GM12878 (cell line): ENCODE measurements at regions not wholly inside any gene's neighbourhood (a gene's known extent, or its start where the extent isn't known, plus 50 kb on each side); places are given as distances from the start of the nearest gene placed in this dataset.

ENCODE experiments used
- ATAC-seq: fragments of 200-7000 bp; cut with Tn5 transposase; 3 replicates; pipeline ENCODE4 v1.9.1; 2020; ENCODE audit warnings: mild to moderate bottlenecking, moderate library complexity
- BruUV-seq: library from RNA; stranded (reverse); fragments of 400-500 nt; replicated peaks from 2 replicates; lab custom pipeline; 2021; lab: Mats Ljungman, UMichigan
- CTCF ChIA-PET: fragments of 300-600 bp; sonication (Branson Sonifier 250); formaldehyde crosslinking; extraction: SDS; loops from one replicate; lab custom pipeline; 2021; ENCODE audit warnings: inconsistent platforms; lab: Yijun Ruan, JAX
- POLR2A ChIA-PET: fragments of 350-600 bp; formaldehyde crosslinking; extraction: SDS; loops from one replicate; lab custom pipeline; 2021; ENCODE audit warnings: inconsistent platforms; lab: Charles Lee
- RAD21 ChIA-PET: fragments of 300-600 bp; sonication (Branson Sonifier 250); formaldehyde crosslinking; loops from one replicate; lab custom pipeline; 2023; ENCODE audit warnings: antibody characterized with exemption; ENCODE audit not compliant: unreplicated experiment; lab: Charles Lee
- SMC1A ChIA-PET: fragments of 300-600 bp; sonication (Branson Sonifier 250); formaldehyde crosslinking; loops from one replicate; lab custom pipeline; 2023; ENCODE audit not compliant: unreplicated experiment, uncharacterized antibody; lab: Charles Lee
- DNase-seq: peaks from one replicate; pipeline ENCODE4 v3.0.0-alpha.2; 2011; ENCODE audit warnings: low read depth, low spot score
- FAIRE-seq: peaks from 3 replicates; lab custom pipeline; 2011; peaks lifted over from hg19 to GRCh38; lab: Jason Lieb, UNC
- H2AFZ ChIP-seq: 2 replicates; pipeline ENCODE4 v1.6.0; 2011; ENCODE audit warnings: low read depth, low read length, control low read depth; ENCODE audit not compliant: control insufficient read depth
- H3K27ac ChIP-seq: 2 replicates; pipeline ENCODE4 v1.5.1; 2011; ENCODE audit warnings: control low read depth; ENCODE audit not compliant: control insufficient read depth, insufficient read depth
- H3K27me3 ChIP-seq, 2 experiments: replicated peaks in 1 of 2; 2 replicates each; pipeline versions ENCODE4 v1.6.0 to v1.6.1; 2011; ENCODE audit warnings: low read length in 1 of 2; ENCODE audit not compliant: control insufficient read depth in 2 of 2, insufficient read depth in 2 of 2
- H3K36me3 ChIP-seq, 2 experiments: 2 replicates each; pipeline ENCODE4 v1.5.1; 2011; ENCODE audit warnings: low read length in 1 of 2; ENCODE audit not compliant: control insufficient read depth in 2 of 2, insufficient read depth in 2 of 2
- H3K4me1 ChIP-seq: 2 replicates; pipeline ENCODE4 v1.6.1; 2011; ENCODE audit warnings: mild to moderate bottlenecking, low read length, moderate library complexity, mixed read lengths; ENCODE audit not compliant: control insufficient read depth, insufficient read depth
- H3K4me2 ChIP-seq: 2 replicates; pipeline ENCODE4 v1.6.0; 2011; ENCODE audit warnings: control low read depth; ENCODE audit not compliant: control insufficient read depth, insufficient read depth
- H3K4me3 ChIP-seq: fragments of 200-600 bp; sonication (generic); 2 replicates; pipeline ENCODE4 v1.5.1; 2016
- H3K79me2 ChIP-seq: 2 replicates; pipeline ENCODE4 v1.6.0; 2011; ENCODE audit warnings: low read length; ENCODE audit not compliant: control insufficient read depth, insufficient read depth
- H3K9ac ChIP-seq: 2 replicates; pipeline ENCODE4 v1.8.0; 2011; ENCODE audit warnings: low read length, control low read depth, mixed read lengths; ENCODE audit not compliant: control insufficient read depth, insufficient read depth
- H3K9me3 ChIP-seq: replicated peaks from 3 replicates; pipeline ENCODE4 v1.5.1; 2011; ENCODE audit warnings: mild to moderate bottlenecking, low read length; ENCODE audit not compliant: control insufficient read depth, insufficient read depth
- H4K20me1 ChIP-seq: 2 replicates; pipeline ENCODE4 v1.6.0; 2011; ENCODE audit not compliant: control insufficient read depth, insufficient read depth
- CBX5 ChIP-seq: sonication (generic); IDR thresholded peaks from 2 replicates; pipeline ENCODE4 v1.6.1; 2016; ENCODE audit warnings: low read depth, moderate library complexity, mild to moderate bottlenecking, inconsistent platforms
- EP300 ChIP-seq, 2 experiments: fragments of 150-350 bp in 1 of 2; IDR thresholded peaks; 2 replicates each; pipeline ENCODE4 v1.6.1; 2011 to 2012; ENCODE audit warnings: low read depth in 2 of 2, low read length in 2 of 2, borderline replicate concordance in 1 of 2, improper control_type of control experiment in 1 of 2, inconsistent platforms in 1 of 2; ENCODE audit not compliant: control insufficient read depth in 1 of 2
- FOXM1 ChIP-seq: IDR thresholded peaks from 2 replicates; pipeline ENCODE4 v1.6.1; 2012; ENCODE audit warnings: low read depth, mild to moderate bottlenecking, inconsistent platforms, low read length, moderate library complexity
- HDGF ChIP-seq: fragments of 450-650 bp; IDR thresholded peaks from 2 replicates; pipeline ENCODE4 v1.6.1; 2016; ENCODE audit warnings: antibody characterized with exemption
- JUNB ChIP-seq: IDR thresholded peaks from 2 replicates; pipeline ENCODE4 v1.6.1; 2016; ENCODE audit warnings: antibody characterized with exemption, mild to moderate bottlenecking
- NR2F1 ChIP-seq: fragments of 450-650 bp; conservative IDR thresholded peaks from 2 replicates; pipeline ENCODE4 v1.6.1; 2017; ENCODE audit warnings: mild to moderate bottlenecking
- POLR2AphosphoS2 ChIP-seq: IDR thresholded peaks from 2 replicates; pipeline ENCODE4 v1.6.1; 2011; ENCODE audit warnings: low read depth, mild to moderate bottlenecking, low read length, improper control_type of control experiment, moderate library complexity
- RAD51 ChIP-seq: fragments of 450-650 bp; IDR thresholded peaks from 2 replicates; pipeline ENCODE4 v1.6.1; 2016; ENCODE audit warnings: moderate library complexity, mild to moderate bottlenecking, inconsistent platforms
- SP1 ChIP-seq: IDR thresholded peaks from one replicate; pipeline ENCODE4 v1.6.1; 2011; ENCODE audit warnings: low read depth, low read length
- STAT3 ChIP-seq: IDR thresholded peaks from 2 replicates; pipeline ENCODE4 v1.6.1; 2011; ENCODE audit warnings: low read depth, low read length, improper control_type of control experiment
- SUZ12 ChIP-seq: fragments of 200-600 bp; sonication (generic); IDR thresholded peaks from one replicate; pipeline ENCODE4 v1.6.1; 2018; ENCODE audit warnings: antibody characterized with exemption, mild to moderate bottlenecking; ENCODE audit not compliant: unreplicated experiment
- WRNIP1 ChIP-seq: IDR thresholded peaks from 2 replicates; pipeline ENCODE4 v1.6.1; 2011; ENCODE audit warnings: low read depth, low read length, improper control_type of control experiment, borderline replicate concordance
- ZNF24 ChIP-seq: fragments of 450-650 bp; IDR thresholded peaks from 2 replicates; pipeline ENCODE4 v1.6.1; 2017; ENCODE audit warnings: antibody characterized with exemption, mild to moderate bottlenecking
- WGBS: methylation state at CpG from one replicate; pipeline ENCODE4 v1.1.6; 2016; ENCODE audit warnings: low lambda C conversion rate; ENCODE audit not compliant: insufficient replicate concordance, insufficient coverage; ENCODE audit errors: missing lambda C conversion rate; 5-methylcytosine and 5-hydroxymethylcytosine counted together
- in situ Hi-C: fragments of 300-500 bp; cut with MboI; formaldehyde crosslinking; loops from 9 replicates; pipeline ENCODE4 v1.14.3; 2018; ENCODE audit warnings: mixed read lengths
- intact Hi-C: fragments of 100-400 bp; cut with micrococcal nuclease; formaldehyde crosslinking; loops from one replicate; pipeline ENCODE4 v1.14.2; 2022; ENCODE audit not compliant: unreplicated experiment

- ChIA-PET RAD21 (no interaction called here), CTCF (no interaction called here), POLR2A (interaction anchor here (0.6 kb wide), 1 partner anchor 498 kb away, joined by 4 read pairs; no protein-coding TSS in a partner anchor), SMC1A (interaction anchor here (0.6 kb wide), 1 partner anchor 395 kb away, joined by 3 read pairs; no protein-coding TSS in a partner anchor)
- no peaks in the 10 kb centered on the region; the same call in 1 of the 2 replicates for H4K20me1 ChIP-seq
- H3K4me3 ChIP-seq, result no peak overlapping the region
- no peaks in the 10 kb centered on the region for H3K4me1 ChIP-seq
- H3K4me2 ChIP-seq, result no peak overlapping the region
- ATAC-seq, result no peak
- H3K36me3 ChIP-seq, result no peaks in the 10 kb centered on the region
- no peaks in the 10 kb centered on the region for H3K27me3 ChIP-seq
- intact Hi-C loops (no loop called here), in situ Hi-C loops (no loop called here)
- H3K27ac ChIP-seq, result no peak overlapping the region
- FAIRE-seq, result no peak
- WGBS, result 23% methylated on average over 2 of the region's 2 CpGs
- DNase-seq, result no peak
- H3K79me2 ChIP-seq, result no peaks in the 10 kb centered on the region
- BruUV-seq, result no TSS peak
- no peak overlapping the region for H3K9ac ChIP-seq
- no peak for TF ChIP-seq STAT3
- TF ChIP-seq NR2F1, result no peak
- TF ChIP-seq POLR2AphosphoS2, result no peak
- TF ChIP-seq RAD51, result no peak
- no peak for TF ChIP-seq SUZ12
- TF ChIP-seq CBX5, result no peak
- TF ChIP-seq FOXM1, result no peak
- TF ChIP-seq WRNIP1, result no peak
- TF ChIP-seq SP1, result no peak
- no peak for TF ChIP-seq JUNB
- TF ChIP-seq ZNF24, result no peak
- no peak for TF ChIP-seq EP300 (IDR thresholded peaks at IDR 0.05; ENCODE audit: borderline replicate concordance in 1 of 2, control insufficient read depth in 1 of 2, low read depth in 2 of 2, low read length in 2 of 2)
- no peak for TF ChIP-seq HDGF
- no peaks in the 10 kb centered on the region for H3K9me3 ChIP-seq
- H2AFZ ChIP-seq, result no peak overlapping the region
These were observed 176.4 kb upstream of the TMTC1 start for GRCh38 chr12:29960122-29960521.
